ENCODE measurements at regions not wholly inside any gene's neighbourhood (a gene's known extent, or its start where the extent isn't known, plus 50 kb on each side); places are given as distances from the start of the nearest gene placed in this dataset.
"Not testable (repeated sequence)": the region's sequence is repeated elsewhere in the genome, so short reads cannot be mapped to it uniquely, and the experiment has no call there.

GRCh38 chr2:100691846-100692245 lies 128.1 kb upstream of the NPAS2 start:
- H3K36me3 Mint-ChIP-seq (ENCODE audit: low read depth), result no peaks in the 10 kb centered on the region
- H3K27ac Mint-ChIP-seq, result no peak overlapping the region
- no peaks in the 10 kb centered on the region for H3K4me1 Mint-ChIP-seq
- ChIA-PET POLR2A (no interaction called here), CTCF (no interaction called here)
- no peak for DNase-seq
- H3K4me3 Mint-ChIP-seq, result no peak overlapping the region
- H3K27me3 Mint-ChIP-seq, result peaks cover 3% of the 10 kb centered on the region
- peaks cover 3% of the 10 kb centered on the region for H3K9me3 Mint-ChIP-seq

DNA sequence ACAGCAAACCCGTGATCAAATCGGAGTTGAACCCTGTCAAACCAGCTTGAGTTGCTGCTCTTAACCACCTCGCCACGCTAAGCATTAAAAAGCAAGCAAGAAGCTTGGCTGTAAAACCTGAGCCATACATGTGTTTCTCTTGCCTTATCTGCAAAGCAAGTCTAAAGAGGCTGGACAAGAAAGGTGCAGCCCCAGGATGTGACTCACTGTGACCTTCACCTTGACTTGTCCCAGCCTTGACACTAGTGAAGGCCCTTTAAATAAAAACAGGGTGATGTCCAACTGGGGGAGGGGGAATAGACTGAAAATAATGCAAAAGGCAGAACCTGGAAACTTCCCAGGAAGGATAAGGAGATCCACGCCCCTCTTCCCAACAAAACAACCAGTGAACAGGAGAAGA lies 127.6 kb upstream of the NPAS2 start:
- no peaks in the 10 kb centered on the region for H3K36me3 Mint-ChIP-seq (ENCODE audit: low read depth)
- no peaks in the 10 kb centered on the region for H3K4me1 Mint-ChIP-seq
- ChIA-PET POLR2A (no interaction called here), CTCF (no interaction called here)
- H3K9me3 Mint-ChIP-seq, result peaks cover 5% of the 10 kb centered on the region
- H3K4me3 Mint-ChIP-seq, result no peak overlapping the region
- H3K27ac Mint-ChIP-seq, result no peak overlapping the region
- peaks cover 3% of the 10 kb centered on the region for H3K27me3 Mint-ChIP-seq
- no peak for DNase-seq

DNA sequence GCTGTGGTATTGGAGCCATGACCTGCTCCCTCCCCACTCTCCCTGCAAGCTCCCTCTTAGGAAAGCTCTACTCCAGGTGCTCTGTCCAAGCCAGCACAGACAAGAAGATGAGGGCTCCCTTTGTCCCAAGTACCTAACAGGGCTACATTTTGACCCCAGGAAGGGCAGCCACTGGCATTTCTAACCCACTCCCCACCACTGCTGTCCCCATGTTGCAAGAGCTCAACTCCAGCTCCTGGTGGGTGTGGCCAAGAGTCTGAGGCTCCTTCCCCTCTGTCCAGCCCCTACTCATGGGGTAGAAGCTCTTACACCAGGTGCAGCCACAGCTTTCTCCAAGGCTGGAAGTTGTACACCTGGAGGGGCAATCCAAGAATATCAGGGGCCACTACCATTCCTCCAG lies 127.0 kb upstream of the NPAS2 start:
- Mint-ChIP-seq H3K9me3 (peaks cover 6% of the 10 kb centered on the region), H3K27me3 (peaks cover 3% of the 10 kb centered on the region), H3K27ac (no peak overlapping the region), H3K4me3 (no peak overlapping the region), H3K36me3 (ENCODE audit: low read depth) (no peaks in the 10 kb centered on the region), H3K4me1 (no peaks in the 10 kb centered on the region)
- DNase-seq, result no peak
- POLR2A ChIA-PET, result no interaction called here
- CTCF ChIA-PET, result no interaction called here

DNA sequence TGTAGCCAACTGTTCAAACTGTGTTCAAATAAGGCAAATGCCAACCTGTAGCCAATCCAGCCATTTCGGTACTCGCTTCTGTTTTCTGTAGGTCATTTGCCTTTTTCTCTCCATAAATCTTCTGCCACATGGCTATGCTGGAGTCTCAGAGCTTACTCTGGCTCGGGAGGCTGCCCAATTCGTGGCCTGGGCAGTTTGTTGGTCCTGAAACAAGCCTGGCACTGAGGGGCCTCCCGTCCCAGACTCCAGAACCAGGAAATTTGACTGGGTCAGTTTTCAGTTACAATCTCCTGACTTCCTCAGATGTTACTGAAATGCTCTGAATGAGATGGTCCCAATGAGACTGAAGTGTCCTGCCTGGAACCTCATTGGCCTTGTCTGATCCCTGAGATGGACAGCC lies 120.8 kb upstream of the NPAS2 start:
- no peak overlapping the region for H3K4me3 Mint-ChIP-seq
- no peak overlapping the region for H3K27ac Mint-ChIP-seq
- peaks cover 2% of the 10 kb centered on the region for H3K27me3 Mint-ChIP-seq
- peaks cover 6% of the 10 kb centered on the region for H3K9me3 Mint-ChIP-seq
- no peak for DNase-seq
- CTCF ChIA-PET, result no interaction called here
- no peaks in the 10 kb centered on the region for H3K36me3 Mint-ChIP-seq (ENCODE audit: low read depth)
- POLR2A ChIA-PET, result no interaction called here
- H3K4me1 Mint-ChIP-seq, result no peaks in the 10 kb centered on the region

- peaks cover 7% of the 10 kb centered on the region for H3K4me1 Mint-ChIP-seq
- no peaks in the 10 kb centered on the region for H3K27me3 Mint-ChIP-seq
- POLR2A ChIA-PET, result no interaction called here
- H3K27ac Mint-ChIP-seq, result no peak overlapping the region
- H3K9me3 Mint-ChIP-seq, result no peaks in the 10 kb centered on the region
- DNase-seq, result no peak
- no peaks in the 10 kb centered on the region for H3K36me3 Mint-ChIP-seq (ENCODE audit: low read depth)
- no peak overlapping the region for H3K4me3 Mint-ChIP-seq
- CTCF ChIA-PET, result no interaction called here
Measured at GRCh38 chr2:100702438-100703109, 117.4 kb upstream of the NPAS2 start.

- Mint-ChIP-seq H3K9me3 (no peaks in the 10 kb centered on the region), H3K27ac (no peak overlapping the region), H3K36me3 (ENCODE audit: low read depth) (no peaks in the 10 kb centered on the region), H3K27me3 (no peaks in the 10 kb centered on the region), H3K4me3 (no peak overlapping the region), H3K4me1 (peaks cover 11% of the 10 kb centered on the region)
- ChIA-PET POLR2A (no interaction called here), CTCF (no interaction called here)
- DNase-seq, result no peak
Measured at GRCh38 chr2:100703213-100703612, 116.7 kb upstream of the NPAS2 start.

GRCh38 chr2:100703739-100704138 lies 116.2 kb upstream of the NPAS2 start:
- DNase-seq, result no peak
- Mint-ChIP-seq H3K9me3 (no peaks in the 10 kb centered on the region), H3K4me1 (peaks cover 11% of the 10 kb centered on the region), H3K27ac (no peak overlapping the region), H3K4me3 (no peak overlapping the region), H3K27me3 (no peaks in the 10 kb centered on the region), H3K36me3 (ENCODE audit: low read depth) (no peaks in the 10 kb centered on the region)
- ChIA-PET CTCF (no interaction called here), POLR2A (no interaction called here)

- ChIA-PET CTCF (no interaction called here), POLR2A (no interaction called here)
- no peaks in the 10 kb centered on the region for H3K9me3 Mint-ChIP-seq
Measured at GRCh38 chr2:100704156-100704555, 115.8 kb upstream of the NPAS2 start.

DNA sequence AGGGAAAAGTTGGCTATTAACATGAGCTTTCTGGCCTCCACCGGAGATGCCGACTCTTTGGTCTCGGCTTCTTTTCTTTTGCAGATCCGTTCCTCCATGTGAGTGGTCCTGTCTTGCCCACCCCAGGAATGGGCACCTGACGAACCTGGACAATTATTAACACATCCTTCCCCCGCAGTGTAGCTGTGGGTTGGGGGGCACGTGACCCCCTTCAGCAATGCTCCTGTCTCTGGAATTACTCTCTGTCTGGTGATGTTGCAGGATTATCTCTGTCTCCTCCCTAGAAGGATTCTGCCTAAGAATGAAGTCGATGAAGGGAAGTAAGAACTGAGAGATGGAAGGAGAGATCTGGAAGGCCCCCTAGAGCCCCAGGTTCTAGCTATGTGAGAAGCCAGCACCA lies 115.2 kb upstream of the NPAS2 start:
- no peak for DNase-seq
- H3K27me3 Mint-ChIP-seq, result no peaks in the 10 kb centered on the region
- H3K27ac Mint-ChIP-seq, result no peak overlapping the region
- CTCF ChIA-PET, result no interaction called here
- H3K4me1 Mint-ChIP-seq, result peaks cover 11% of the 10 kb centered on the region
- no peak overlapping the region for H3K4me3 Mint-ChIP-seq
- H3K9me3 Mint-ChIP-seq, result no peaks in the 10 kb centered on the region
- POLR2A ChIA-PET, result no interaction called here
- no peaks in the 10 kb centered on the region for H3K36me3 Mint-ChIP-seq (ENCODE audit: low read depth)

More at GRCh38 chr2:100704156-100704555, 115.8 kb upstream of the NPAS2 start:
- Mint-ChIP-seq H3K4me1 (peaks cover 11% of the 10 kb centered on the region), H3K36me3 (ENCODE audit: low read depth) (no peaks in the 10 kb centered on the region), H3K27ac (no peak overlapping the region), H3K4me3 (no peak overlapping the region), H3K27me3 (no peaks in the 10 kb centered on the region)
- no peak for DNase-seq

DNA sequence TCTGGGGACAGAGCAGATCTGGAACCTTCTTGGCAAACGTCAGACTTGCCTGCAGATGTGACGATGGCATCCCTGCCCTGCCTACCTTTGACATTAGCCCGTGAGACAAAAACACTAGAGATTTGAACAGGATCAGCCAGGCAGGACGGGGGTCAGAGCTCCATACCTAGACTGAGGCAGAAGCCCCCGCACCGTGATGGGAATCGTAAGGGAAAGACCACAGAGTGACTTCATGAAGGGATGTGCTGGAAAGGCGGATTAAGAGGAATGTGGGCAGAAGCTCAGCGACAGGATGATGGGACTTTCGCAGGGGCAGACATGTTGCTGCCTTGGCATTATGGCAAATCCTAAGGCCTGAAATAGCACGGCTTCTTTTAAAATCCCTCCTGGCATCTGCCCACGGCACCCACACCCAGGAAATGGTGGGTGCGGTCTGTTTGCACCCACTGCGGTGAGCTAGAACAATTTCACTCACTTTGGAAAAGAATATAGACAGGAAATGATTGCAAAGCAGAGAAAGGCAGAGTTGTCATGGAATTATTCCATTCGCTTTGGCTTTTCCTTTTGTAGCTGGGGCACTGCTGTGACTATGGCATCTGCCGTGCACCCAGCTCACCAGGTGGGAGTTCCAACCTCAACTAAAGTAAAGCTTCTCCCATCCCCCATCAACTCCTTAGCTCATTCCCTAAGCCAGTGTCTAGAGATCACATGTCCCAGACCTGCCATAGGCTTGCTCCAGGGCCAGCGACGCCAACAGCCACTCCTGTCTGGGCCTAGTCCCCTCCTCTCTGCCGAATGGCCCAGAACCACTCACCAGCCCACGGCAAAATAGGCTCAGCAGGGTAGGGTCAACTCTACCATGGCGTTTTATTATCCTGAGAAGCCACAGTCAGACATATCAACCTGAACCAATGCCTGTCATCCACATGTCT lies 112.7 kb upstream of the NPAS2 start:
- no peaks in the 10 kb centered on the region for H3K27me3 Mint-ChIP-seq
- H3K36me3 Mint-ChIP-seq (ENCODE audit: low read depth), result no peaks in the 10 kb centered on the region
- ChIA-PET POLR2A (no interaction called here), CTCF (no interaction called here)
- H3K4me1 Mint-ChIP-seq, result peaks cover 11% of the 10 kb centered on the region
- DNase-seq, result no peak
- no peaks in the 10 kb centered on the region for H3K9me3 Mint-ChIP-seq
- no peak overlapping the region for H3K4me3 Mint-ChIP-seq
- H3K27ac Mint-ChIP-seq, result no peak overlapping the region

DNA sequence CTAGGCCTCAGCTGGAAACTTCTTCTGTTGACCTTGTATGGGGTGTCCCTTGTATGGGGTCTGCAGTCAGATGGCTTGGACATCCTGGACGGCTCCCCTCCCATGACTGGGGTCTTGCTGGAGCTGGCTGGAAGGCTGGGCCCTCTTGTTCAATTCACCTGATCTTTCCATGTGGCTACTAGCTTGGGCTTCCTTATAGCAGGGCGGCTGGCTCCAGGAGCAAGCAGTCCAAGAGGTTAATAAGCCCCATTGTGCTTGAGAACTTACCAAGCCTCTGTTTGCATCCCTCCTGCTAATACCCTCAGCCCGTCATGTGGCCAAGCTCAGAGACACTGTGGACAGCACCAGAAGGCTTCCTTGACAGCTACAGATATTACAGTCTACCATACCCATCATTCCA lies 111.6 kb upstream of the NPAS2 start:
- POLR2A ChIA-PET, result no interaction called here
- H3K4me3 Mint-ChIP-seq, result no peak overlapping the region
- CTCF ChIA-PET, result no interaction called here

GRCh38 chr2:100713106-100713505 lies 106.8 kb upstream of the NPAS2 start:
- CTCF ChIA-PET, result no interaction called here

More for the DNA sequence above, 111.6 kb upstream of the NPAS2 start:
- Mint-ChIP-seq H3K36me3 (ENCODE audit: low read depth) (no peaks in the 10 kb centered on the region), H3K27me3 (no peaks in the 10 kb centered on the region), H3K9me3 (no peaks in the 10 kb centered on the region), H3K27ac (no peak overlapping the region), H3K4me1 (peaks cover 11% of the 10 kb centered on the region)
- DNase-seq, result no peak

DNA sequence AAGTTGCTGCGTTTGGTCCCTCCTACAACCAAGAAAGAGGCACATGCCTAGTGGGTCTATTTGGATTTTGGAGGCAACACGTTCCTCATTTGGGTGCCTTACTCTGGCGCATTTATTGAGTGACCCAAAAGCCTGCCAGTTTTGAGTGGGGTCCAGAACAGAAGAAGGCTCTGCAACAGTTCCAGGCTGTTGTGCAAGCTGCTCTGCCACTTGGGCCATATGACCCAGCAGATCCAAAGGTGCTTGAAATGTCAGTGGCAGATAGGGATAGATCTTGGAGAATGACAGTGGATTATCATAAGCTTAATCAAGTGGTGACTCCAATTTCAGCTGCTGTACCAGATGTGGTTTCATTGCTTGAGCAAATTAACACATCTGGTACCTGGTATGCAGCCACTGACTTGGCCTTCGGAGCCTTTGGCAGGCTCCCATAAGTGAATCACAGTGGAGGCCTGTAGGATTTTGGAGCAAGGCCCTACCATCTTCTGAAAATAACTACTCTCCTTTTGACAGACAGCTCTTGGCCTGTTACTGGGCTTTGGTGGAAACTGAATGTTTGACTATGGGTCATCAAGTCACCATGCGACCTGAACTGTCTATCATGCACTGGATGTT lies 105.4 kb upstream of the NPAS2 start:
- POLR2A ChIA-PET, DNase-seq, H3K4me1 Mint-ChIP-seq: not testable (repeated sequence)

More at GRCh38 chr2:100713106-100713505, 106.8 kb upstream of the NPAS2 start:
- no peak overlapping the region for H3K4me3 Mint-ChIP-seq
- no peak for DNase-seq
- POLR2A ChIA-PET, result no interaction called here
- H3K9me3 Mint-ChIP-seq, result no peaks in the 10 kb centered on the region
- no peaks in the 10 kb centered on the region for H3K27me3 Mint-ChIP-seq
- no peaks in the 10 kb centered on the region for H3K36me3 Mint-ChIP-seq (ENCODE audit: low read depth)
- H3K4me1 Mint-ChIP-seq, result no peaks in the 10 kb centered on the region
- H3K27ac Mint-ChIP-seq, result no peak overlapping the region

DNA sequence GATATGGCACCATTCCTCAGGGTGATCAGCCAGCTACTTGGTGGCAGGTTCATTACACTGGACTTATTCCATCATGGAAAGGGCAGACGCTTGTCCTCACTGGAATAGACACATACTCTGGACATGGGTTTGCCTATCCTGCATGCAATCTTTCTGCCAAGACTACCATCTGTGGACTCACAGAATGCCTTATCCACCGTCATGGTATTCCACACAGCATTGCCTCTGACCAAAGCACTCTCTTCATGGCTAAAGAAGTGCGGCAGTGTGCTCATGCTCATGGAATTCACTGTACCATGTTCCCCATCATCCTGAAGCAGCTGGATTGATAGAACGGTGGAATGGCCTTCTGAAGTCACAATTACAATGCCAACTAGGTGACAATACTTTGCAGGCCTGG lies 104.1 kb upstream of the NPAS2 start:
- H3K36me3 Mint-ChIP-seq (ENCODE audit: low read depth); H3K27me3 Mint-ChIP-seq; CTCF ChIA-PET; H3K4me1 Mint-ChIP-seq; H3K27ac Mint-ChIP-seq; DNase-seq; H3K4me3 Mint-ChIP-seq; POLR2A ChIA-PET; H3K9me3 Mint-ChIP-seq: not testable (repeated sequence)

More for the DNA sequence above, 105.4 kb upstream of the NPAS2 start:
- H3K27ac Mint-ChIP-seq; H3K4me3 Mint-ChIP-seq; H3K9me3 Mint-ChIP-seq; CTCF ChIA-PET; H3K36me3 Mint-ChIP-seq (ENCODE audit: low read depth); H3K27me3 Mint-ChIP-seq: not testable (repeated sequence)

All from activated CD4-positive, alpha-beta memory T cell treated with anti-CD3 and anti-CD28 coated beads, Interleukin-2, amount 10 ng/mL, durations not matched to agents 7 days and 5 days (primary cell).